Activated naive CD8-positive, alpha-beta T cell treated with anti-CD3 and anti-CD28 coated beads, Interleukin-2, amount 50 U/mL, for 24 hours (primary cell): ENCODE measurements at regions not wholly inside any gene's neighbourhood (a gene's known extent, or its start where the extent isn't known, plus 50 kb on each side); places are given as distances from the start of the nearest gene placed in this dataset.
"Not testable (repeated sequence)": the region's sequence is repeated elsewhere in the genome, so short reads cannot be mapped to it uniquely, and the experiment has no call there.

Source experiments
- ATAC-seq: fragments of 150-1000 bp; cut with Tn5 transposase; one replicate; pipeline ENCODE4 v1.10.0; 2021
- DNase-seq: peaks from one replicate; pipeline ENCODE4 v3.0.0; 2021
- H3K27ac Mint-ChIP-seq: one replicate; pipeline ENCODE4 v1.8.0; 2021; ENCODE audit warnings: mild to moderate bottlenecking, mixed read lengths
- H3K27me3 Mint-ChIP-seq: one replicate; pipeline ENCODE4 v1.8.0; 2021; ENCODE audit warnings: mixed read lengths
- H3K36me3 Mint-ChIP-seq: one replicate; pipeline ENCODE4 v1.8.0; 2021; ENCODE audit warnings: low read depth, mixed read lengths
- H3K4me1 Mint-ChIP-seq: one replicate; pipeline ENCODE4 v1.8.0; 2021; ENCODE audit warnings: mixed read lengths
- H3K4me3 Mint-ChIP-seq: one replicate; pipeline ENCODE4 v1.8.0; 2021; ENCODE audit warnings: mild to moderate bottlenecking, moderate library complexity, mixed read lengths
- H3K9me3 Mint-ChIP-seq: one replicate; pipeline ENCODE4 v1.8.0; 2021; ENCODE audit warnings: mixed read lengths

- Mint-ChIP-seq H3K27ac (no peak overlapping the region), H3K27me3 (peaks cover 12% of the 10 kb centered on the region), H3K4me3 (no peak overlapping the region), H3K36me3 (peaks cover 2% of the 10 kb centered on the region), H3K9me3 (no peaks in the 10 kb centered on the region), H3K4me1 (no peaks in the 10 kb centered on the region)
- DNase-seq (no peak), ATAC-seq (no peak)
Measured at GRCh38 chr7:152521420-152522337, 85.9 kb upstream of the KMT2C start.

- no peak for DNase-seq
- peaks cover 2% of the 10 kb centered on the region for H3K36me3 Mint-ChIP-seq
- no peak for ATAC-seq
- H3K27me3 Mint-ChIP-seq = peaks cover 12% of the 10 kb centered on the region
- no peak overlapping the region for H3K4me3 Mint-ChIP-seq
- no peaks in the 10 kb centered on the region for H3K4me1 Mint-ChIP-seq
- H3K27ac Mint-ChIP-seq = no peak overlapping the region
- H3K9me3 Mint-ChIP-seq = no peaks in the 10 kb centered on the region
Measured at GRCh38 chr7:152520861-152521302, 85.1 kb upstream of the KMT2C start.

- ATAC-seq (no peak), DNase-seq (no peak)
- H3K4me1 Mint-ChIP-seq = peaks cover 1% of the 10 kb centered on the region
- H3K4me3 Mint-ChIP-seq = no peak overlapping the region
- peaks cover 2% of the 10 kb centered on the region for H3K36me3 Mint-ChIP-seq
- H3K27me3 Mint-ChIP-seq = peaks cover 12% of the 10 kb centered on the region
- no peaks in the 10 kb centered on the region for H3K9me3 Mint-ChIP-seq
- H3K27ac Mint-ChIP-seq = no peak overlapping the region
Measured at GRCh38 chr7:152519290-152519689, 83.5 kb upstream of the KMT2C start.

GRCh38 chr7:152516216-152516615 lies 80.4 kb upstream of the KMT2C start:
- Mint-ChIP-seq H3K4me3 (no peak overlapping the region), H3K36me3 (peaks cover 2% of the 10 kb centered on the region), H3K27ac (no peak overlapping the region), H3K9me3 (no peaks in the 10 kb centered on the region), H3K27me3 (peaks cover 2% of the 10 kb centered on the region), H3K4me1 (peaks cover 11% of the 10 kb centered on the region)
- ATAC-seq = no peak
- DNase-seq = no peak

GRCh38 chr7:152515266-152515950 lies 79.6 kb upstream of the KMT2C start:
- H3K9me3 Mint-ChIP-seq, H3K27me3 Mint-ChIP-seq, DNase-seq, H3K27ac Mint-ChIP-seq, H3K4me3 Mint-ChIP-seq, ATAC-seq, H3K36me3 Mint-ChIP-seq: not testable (repeated sequence)
- peaks cover 11% of the 10 kb centered on the region for H3K4me1 Mint-ChIP-seq

- H3K36me3 Mint-ChIP-seq = no peaks in the 10 kb centered on the region
- ATAC-seq (no peak), DNase-seq (no peak)
- H3K27ac Mint-ChIP-seq = no peak overlapping the region
- no peaks in the 10 kb centered on the region for H3K9me3 Mint-ChIP-seq
- H3K4me3 Mint-ChIP-seq = no peak overlapping the region
- no peaks in the 10 kb centered on the region for H3K27me3 Mint-ChIP-seq
- peaks cover 11% of the 10 kb centered on the region for H3K4me1 Mint-ChIP-seq
Measured at GRCh38 chr7:152514771-152515105, 78.9 kb upstream of the KMT2C start.

GRCh38 chr7:152513861-152514770 lies 78.3 kb upstream of the KMT2C start:
- peaks cover 11% of the 10 kb centered on the region for H3K4me1 Mint-ChIP-seq
- DNase-seq (no peak), ATAC-seq (no peak)
- no peak overlapping the region for H3K4me3 Mint-ChIP-seq
- H3K27ac Mint-ChIP-seq = no peak overlapping the region
- no peaks in the 10 kb centered on the region for H3K36me3 Mint-ChIP-seq
- H3K9me3 Mint-ChIP-seq = no peaks in the 10 kb centered on the region
- no peaks in the 10 kb centered on the region for H3K27me3 Mint-ChIP-seq

- Mint-ChIP-seq H3K27me3 (no peaks in the 10 kb centered on the region), H3K4me3 (peak overlapping the region; percentile 46), H3K9me3 (no peaks in the 10 kb centered on the region), H3K27ac (no peak overlapping the region), H3K36me3 (no peaks in the 10 kb centered on the region), H3K4me1 (peaks cover 11% of the 10 kb centered on the region)
- peak; percentile 4 for DNase-seq
- peak; percentile 80 for ATAC-seq
Measured at GRCh38 chr7:152512706-152513105, 76.9 kb upstream of the KMT2C start.

- Mint-ChIP-seq H3K4me3 (no peak overlapping the region), H3K9me3 (no peaks in the 10 kb centered on the region), H3K27me3 (no peaks in the 10 kb centered on the region), H3K27ac (no peak overlapping the region), H3K36me3 (no peaks in the 10 kb centered on the region), H3K4me1 (peaks cover 11% of the 10 kb centered on the region)
- no peak for ATAC-seq
- DNase-seq = no peak
Measured at GRCh38 chr7:152511736-152512135, 75.9 kb upstream of the KMT2C start.

- H3K4me1 Mint-ChIP-seq = peaks cover 8% of the 10 kb centered on the region
- no peak for ATAC-seq
Measured at GRCh38 chr7:152508701-152509100, 72.9 kb upstream of the KMT2C start.

GRCh38 chr7:152505606-152506005 lies 69.8 kb upstream of the KMT2C start:
- no peaks in the 10 kb centered on the region for H3K4me1 Mint-ChIP-seq
- no peaks in the 10 kb centered on the region for H3K9me3 Mint-ChIP-seq
- H3K36me3 Mint-ChIP-seq = no peaks in the 10 kb centered on the region
- no peak overlapping the region for H3K27ac Mint-ChIP-seq
- ATAC-seq = no peak
- no peaks in the 10 kb centered on the region for H3K27me3 Mint-ChIP-seq
- no peak overlapping the region for H3K4me3 Mint-ChIP-seq
- DNase-seq = no peak

More at GRCh38 chr7:152508701-152509100, 72.9 kb upstream of the KMT2C start:
- DNase-seq = no peak
- H3K27ac Mint-ChIP-seq = no peak overlapping the region
- no peak overlapping the region for H3K4me3 Mint-ChIP-seq
- no peaks in the 10 kb centered on the region for H3K27me3 Mint-ChIP-seq
- H3K9me3 Mint-ChIP-seq = no peaks in the 10 kb centered on the region
- H3K36me3 Mint-ChIP-seq = no peaks in the 10 kb centered on the region

- no peak overlapping the region for H3K4me3 Mint-ChIP-seq
Measured at GRCh38 chr7:152504816-152505215, 69.0 kb upstream of the KMT2C start.

GRCh38 chr7:152504367-152504766 lies 68.6 kb upstream of the KMT2C start:
- ATAC-seq (no peak), DNase-seq (no peak)
- Mint-ChIP-seq H3K27me3 (no peaks in the 10 kb centered on the region), H3K9me3 (no peaks in the 10 kb centered on the region), H3K4me1 (no peaks in the 10 kb centered on the region), H3K36me3 (no peaks in the 10 kb centered on the region), H3K4me3 (no peak overlapping the region), H3K27ac (no peak overlapping the region)

More at GRCh38 chr7:152504816-152505215, 69.0 kb upstream of the KMT2C start:
- ATAC-seq (no peak), DNase-seq (no peak)
- Mint-ChIP-seq H3K4me1 (no peaks in the 10 kb centered on the region), H3K27ac (no peak overlapping the region), H3K9me3 (no peaks in the 10 kb centered on the region), H3K27me3 (no peaks in the 10 kb centered on the region), H3K36me3 (no peaks in the 10 kb centered on the region)
